ENCODE measurements at regions not wholly inside any gene's neighbourhood (a gene's known extent, or its start where the extent isn't known, plus 50 kb on each side); places are given as distances from the start of the nearest gene placed in this dataset.

DNA sequence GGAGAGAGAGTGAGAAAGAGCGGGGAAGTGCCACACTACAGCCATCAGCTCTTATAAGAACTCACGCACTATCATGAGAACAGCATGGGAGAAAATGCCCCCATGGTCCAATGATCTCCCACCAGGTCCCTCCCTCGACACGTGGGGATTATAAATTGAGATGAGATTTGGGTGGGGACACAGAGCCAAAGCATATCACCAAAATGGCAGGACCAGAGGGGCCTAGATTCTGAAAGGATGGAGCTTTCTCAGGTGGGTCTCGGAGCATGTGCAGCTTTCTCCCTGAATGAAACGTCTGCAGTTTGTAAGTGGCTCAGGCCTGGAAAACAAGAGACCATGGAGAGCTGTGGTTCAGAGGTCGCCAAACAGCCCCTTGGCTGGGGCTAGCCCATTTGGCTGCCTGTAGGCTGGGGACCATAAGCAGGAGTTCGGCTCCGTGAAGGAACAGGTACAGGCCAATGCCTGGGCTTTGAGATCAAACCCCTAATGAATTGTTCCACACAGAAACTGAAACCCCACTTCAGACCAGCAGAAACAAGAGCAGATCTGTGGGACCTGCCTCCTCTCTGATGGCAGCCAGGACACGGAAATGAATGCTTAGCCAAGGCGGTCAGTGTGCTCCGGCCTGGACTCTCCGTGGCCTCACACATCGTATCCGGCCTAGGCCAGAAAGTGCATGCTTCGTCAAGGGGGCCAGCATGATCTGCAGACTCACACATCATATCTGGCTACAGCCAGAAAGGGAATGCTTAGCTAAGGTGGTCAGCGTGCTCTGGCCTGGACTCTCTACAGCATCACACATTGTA, 111.2 kb upstream of the TMEM18 start:
- DNase-seq (ENCODE audit: low spot score) = no peak

DNA sequence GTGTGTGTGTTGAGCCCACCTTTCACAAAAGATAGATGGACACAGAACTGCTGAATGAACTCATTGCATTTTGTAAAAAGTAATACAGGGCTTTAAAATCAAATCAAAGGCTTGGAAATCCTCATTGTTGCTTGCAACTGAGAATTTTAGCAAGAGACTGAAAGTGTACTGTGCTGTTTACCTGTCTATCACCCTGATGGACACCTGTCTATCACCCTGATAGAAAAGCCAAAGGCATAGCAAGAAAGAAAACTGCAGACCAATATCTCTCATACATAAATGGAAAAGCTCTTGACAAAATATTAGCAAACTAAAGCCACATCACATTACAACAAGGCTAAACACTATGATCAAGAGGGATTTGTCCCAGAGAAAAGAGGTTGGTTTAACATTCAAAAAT, 107.5 kb upstream of the TMEM18 start:
- no peak for DNase-seq (ENCODE audit: low spot score)

DNA sequence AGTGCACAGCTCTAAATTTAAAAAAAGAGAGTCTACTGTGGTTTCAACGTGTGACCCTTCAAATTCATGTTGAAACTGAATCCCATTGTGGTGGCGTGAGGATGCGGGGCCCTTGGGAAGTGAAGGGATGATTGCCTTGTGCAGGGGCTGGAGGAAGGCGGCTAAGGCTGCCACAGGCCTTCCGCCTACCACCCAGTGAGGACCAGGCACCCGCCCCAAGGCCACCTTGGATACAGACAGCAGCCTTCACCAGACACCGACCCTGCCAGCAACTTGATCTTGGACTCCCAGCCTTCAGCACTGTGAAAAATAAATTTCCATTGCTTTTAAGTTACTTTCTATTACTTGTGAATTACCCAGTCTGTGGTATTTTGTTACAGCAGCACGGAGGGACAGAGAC, 103.4 kb upstream of the TMEM18 start:
- DNase-seq (ENCODE audit: low spot score) = no peak

DNA sequence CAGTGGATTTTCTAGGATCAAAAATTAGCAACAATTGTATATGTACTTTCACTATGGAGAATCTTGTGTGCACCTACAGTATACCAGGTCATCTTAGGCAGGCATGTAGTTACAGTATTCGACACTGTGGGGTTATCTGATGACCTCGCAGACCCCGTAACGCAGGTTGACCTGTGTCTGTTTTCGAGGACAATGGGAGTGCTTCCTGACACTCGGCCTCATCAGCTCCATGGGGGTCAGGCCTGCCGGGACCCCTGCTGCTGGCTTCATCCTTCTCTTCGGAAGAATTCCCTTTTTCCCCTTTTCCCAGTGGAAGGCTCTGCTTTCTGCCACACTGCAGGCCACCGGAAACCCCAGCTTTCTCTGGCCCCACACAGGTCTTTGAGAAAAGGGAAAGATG, 102.8 kb upstream of the TMEM18 start:
- DNase-seq (ENCODE audit: low spot score) = no peak

DNA sequence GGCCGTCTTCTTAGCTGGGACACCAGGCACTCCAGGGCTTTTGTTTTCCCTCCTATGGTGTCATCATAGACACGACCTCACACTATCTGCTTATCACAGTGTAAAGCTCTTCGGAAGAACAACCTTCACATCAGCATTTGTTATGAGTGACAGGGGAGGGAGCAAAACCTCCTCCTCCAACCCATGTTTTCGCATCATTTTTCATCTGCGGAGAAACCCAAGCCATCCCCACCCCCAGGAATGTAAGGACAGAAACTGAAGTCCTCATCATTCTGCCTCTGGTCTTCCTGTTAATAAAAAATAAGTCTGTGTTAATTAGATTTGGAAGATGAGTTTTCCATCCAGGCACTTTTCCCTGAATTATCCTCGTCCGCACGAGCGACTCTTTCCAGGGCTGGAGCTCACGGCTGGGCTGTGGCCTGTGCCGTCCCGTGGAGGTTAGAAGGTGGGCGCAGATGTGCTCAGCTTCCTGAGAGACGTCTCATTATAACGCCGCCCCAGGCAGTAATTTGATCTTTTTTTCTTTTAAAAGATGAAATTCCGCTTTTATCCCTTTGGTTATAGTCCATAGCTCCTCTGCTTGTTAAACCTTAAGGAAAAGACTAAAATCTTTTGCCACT, 101.6 kb upstream of the TMEM18 start:
- DNase-seq (ENCODE audit: low spot score) = no peak

DNA sequence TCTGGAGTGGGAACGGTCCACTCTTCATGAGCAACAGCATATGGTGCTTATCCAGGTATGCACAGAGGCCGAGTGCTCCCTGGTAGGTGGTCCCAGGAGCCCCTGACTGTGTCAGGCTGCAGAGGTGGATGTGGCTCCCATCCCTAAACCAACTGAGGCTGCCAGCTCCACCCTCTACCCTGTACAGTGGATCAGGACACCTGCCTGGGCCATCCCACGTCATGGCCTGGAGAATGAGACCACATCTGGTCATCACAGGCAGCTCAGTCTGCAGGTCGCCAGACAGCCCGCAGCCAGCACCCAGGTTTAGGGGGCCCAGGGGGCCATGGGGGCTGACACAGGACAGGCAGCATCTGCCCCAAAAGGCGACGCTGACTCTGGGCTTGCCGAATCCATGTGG, 100.3 kb upstream of the TMEM18 start:
- no peak for DNase-seq (ENCODE audit: low spot score)

DNA sequence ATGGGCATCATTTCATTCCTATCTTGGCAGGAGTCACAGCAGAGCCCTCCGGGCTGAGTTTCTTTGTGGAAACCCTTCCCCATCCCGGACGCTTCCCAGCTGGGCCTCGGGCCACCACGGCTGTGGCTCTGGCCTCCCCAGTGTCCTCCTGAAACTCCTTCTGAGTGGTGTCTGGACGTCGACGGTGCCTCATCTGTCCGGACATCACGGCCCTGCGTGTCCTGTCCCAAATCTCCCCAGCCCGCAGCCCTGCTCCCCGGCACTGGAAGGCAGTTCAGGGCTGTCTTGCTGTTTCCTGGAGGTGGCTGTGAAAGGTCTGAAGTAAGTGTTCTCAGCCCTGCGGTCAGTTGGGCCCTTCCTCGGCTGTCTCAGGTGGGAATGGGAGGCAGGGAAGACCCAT, 99.8 kb upstream of the TMEM18 start:
- DNase-seq (ENCODE audit: low spot score) = no peak

DNA sequence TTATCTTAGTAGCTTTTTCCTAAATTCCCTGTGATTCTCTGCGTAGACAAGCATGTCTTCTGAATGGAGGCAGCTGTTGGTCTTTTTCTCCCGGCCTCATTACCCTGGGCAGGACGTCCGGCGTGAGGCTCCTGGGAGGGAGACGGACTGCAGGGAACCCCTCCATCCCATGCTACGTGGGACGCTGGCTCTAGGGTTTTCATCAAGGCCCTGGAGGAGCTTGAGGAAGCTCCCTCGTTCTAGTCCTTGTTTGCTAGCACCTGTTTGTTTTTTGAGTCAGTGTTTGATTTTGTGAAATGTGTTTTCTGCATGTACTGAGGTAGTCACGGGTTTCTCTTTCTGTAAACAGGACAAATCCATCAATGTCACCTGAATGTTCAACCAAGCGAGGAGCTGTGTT, 99.3 kb upstream of the TMEM18 start:
- DNase-seq (ENCODE audit: low spot score) = no peak

DNA sequence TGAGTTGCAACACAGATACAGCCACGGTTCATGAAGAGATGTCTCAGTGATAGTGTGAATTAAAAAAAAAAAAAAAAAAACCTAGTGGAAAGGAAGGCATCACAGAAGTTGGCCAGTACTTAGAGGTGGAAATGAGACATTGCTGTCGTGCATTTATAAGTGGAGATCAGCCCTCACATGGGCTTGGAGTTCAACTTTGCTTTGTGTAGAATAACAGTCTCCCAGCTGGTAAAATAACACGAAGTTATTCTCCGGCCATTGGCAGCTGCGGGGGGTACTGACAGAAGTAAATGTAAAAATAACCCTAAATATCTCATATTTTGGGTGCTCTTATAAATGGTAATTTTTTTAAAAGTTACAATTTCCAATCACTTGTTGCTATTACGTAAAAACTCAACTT, 98.8 kb upstream of the TMEM18 start:
- DNase-seq (ENCODE audit: low spot score) = no peak

DNA sequence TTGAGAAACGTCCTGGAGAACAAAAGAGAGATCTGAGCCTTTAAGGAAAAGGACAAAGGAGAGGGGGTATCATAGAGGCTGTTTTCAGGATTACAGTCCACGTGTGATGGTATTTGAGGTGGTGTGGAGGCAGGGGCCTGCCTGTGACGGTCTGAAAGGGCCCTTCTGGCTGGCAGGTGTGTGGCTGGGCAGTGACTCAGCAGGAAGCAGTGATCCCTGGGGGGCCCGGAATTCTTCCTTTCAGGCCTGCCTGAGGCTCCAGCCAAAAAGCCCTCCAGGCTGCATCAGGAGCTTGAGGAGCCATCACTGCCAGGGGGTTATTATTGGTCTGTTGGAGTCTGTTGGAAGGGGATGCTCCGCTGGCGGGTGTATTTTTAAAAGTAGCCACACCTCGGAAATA, 97.2 kb upstream of the TMEM18 start:
- DNase-seq (ENCODE audit: low spot score) = peak; percentile 51

DNA sequence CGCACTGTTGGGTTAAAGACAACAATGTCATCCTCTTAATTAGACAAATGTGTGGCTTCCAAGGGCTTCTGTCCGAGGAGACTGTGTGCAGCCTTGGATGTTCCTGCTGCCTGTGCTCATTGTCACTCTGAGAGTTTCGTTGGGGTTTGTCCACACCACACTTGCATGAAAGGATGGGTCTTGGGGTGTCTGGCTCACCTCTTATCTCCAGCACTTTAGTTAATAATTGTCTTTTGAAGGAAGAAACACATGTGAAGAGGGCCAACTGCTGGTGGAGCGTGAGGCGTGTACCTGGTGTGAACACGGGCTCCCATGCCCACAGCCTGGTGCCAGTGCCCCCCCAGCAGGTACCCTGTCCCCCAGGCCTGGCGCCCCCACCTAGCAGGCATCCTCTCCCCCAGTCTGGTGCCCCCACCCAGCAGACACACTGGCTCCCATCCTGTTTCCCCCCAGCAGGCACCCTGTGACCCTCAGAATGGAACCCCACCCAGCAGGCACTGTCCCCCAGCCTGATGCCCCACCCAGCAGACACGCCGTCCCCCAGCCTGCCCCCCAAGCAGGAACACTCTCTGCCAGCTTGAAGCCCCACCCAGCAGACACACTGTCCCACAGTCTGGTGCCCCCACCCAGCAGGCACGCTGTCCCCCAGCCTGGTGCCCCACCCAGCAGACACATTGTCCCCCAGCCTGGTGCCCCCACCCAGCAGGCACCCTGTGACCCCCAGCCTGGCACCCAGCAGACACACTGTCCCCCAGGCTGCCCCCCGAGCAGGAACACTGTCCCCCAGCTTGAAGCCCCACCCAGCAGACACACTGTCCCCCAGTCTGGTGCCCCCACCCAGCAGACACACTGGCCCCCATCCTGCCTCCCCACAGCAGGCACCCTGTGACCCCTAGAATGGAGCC, 96.3 kb upstream of the TMEM18 start:
- no peak for DNase-seq (ENCODE audit: low spot score)

DNA sequence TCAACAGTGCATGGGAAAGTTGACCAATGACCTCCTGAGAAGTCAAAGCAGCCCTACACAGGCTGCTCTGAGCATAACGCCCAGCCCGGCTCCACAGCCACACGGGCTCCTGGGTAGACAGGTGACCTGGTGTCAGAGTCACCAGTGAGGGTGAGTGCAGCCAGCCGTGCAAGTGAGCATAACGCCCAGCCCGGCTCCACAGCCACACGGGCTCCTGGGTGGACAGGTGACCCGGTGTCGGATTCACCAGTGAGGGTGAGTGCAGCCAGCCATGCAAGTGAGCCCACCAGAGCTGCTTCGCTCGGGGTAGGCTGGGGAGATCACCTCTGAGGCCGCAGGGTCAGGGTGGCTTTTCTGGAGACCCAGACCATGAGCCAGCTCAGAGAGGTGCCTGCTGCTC, 94.3 kb upstream of the TMEM18 start:
- no peak for DNase-seq (ENCODE audit: low spot score)

DNA sequence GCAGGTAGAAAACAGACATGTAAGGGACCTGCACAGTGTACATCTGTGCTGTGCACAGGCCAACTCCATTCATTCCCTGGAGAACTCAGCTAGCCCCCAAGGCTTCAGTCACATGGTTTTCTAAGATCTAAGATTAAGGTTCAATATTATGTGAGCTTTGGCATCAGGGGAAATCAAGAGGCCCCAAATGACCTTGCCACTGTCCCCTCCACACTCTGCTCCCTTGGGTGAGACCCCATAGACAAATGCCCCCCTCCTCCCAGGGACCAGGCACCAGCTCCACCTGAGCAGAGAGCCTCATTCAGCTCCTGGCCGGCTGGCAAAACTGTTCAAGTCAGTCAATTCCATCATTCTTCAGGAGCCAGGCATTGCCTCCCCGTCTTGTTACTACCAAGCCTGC, 93.6 kb upstream of the TMEM18 start:
- no peak for DNase-seq (ENCODE audit: low spot score)

DNA sequence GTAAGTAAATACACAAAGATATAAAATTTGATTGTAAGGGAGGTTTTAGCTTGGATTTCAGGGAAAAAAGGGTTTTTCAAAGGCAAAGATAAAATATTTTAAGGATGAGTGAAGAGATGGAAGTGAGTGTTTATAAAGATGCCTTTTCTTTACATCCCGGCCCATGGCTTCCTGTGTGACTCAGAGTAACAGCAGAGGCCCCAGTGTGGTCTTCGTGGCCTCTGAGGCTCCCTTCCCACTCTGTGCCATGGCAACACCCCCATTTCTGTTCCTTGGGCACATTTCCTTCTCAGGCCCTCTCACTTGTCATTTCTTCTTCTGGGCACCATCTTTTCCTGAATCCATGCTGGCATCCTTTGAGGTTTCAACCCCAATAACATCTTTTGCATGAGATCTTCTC, 92.6 kb upstream of the TMEM18 start:
- DNase-seq (ENCODE audit: low spot score) = no peak

DNA sequence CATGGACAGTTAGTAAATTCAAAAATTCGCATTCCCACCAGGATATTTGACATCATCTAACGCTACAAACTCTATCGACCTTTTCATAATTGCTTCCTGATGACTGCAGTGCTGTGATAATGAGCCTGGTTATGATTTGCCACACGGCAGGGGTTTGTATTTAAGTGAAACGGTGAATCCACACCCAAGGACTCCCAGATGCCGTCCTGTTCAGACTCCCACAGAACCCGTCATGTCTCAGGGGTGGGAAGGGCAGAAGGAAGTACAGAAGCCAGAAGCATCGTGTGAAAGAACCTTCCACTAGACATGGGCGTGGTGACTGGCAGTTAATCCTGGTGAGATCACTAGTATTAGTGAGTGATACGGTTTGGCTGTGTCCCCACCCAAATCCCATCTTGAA, 91.2 kb upstream of the TMEM18 start:
- no peak for DNase-seq (ENCODE audit: low spot score)

DNA sequence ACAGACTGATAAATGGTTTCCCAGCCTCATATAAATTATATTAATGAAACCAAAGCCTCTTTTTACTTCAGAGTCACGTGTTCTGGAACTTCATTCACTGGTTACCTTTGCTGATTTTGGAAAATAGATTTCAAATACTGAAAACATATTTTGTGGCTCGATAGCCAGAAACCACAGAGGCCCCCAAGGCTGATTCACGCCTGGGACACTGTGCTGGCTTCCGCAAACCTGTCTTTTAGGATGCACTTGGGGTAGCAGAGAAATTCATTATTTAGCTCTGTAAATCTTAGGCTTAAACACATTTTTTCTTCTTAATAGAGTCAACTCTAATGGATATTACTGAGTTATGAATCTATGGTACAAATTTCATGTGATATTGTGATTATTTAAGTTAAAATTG, 90.7 kb upstream of the TMEM18 start:
- DNase-seq (ENCODE audit: low spot score) = no peak

DNA sequence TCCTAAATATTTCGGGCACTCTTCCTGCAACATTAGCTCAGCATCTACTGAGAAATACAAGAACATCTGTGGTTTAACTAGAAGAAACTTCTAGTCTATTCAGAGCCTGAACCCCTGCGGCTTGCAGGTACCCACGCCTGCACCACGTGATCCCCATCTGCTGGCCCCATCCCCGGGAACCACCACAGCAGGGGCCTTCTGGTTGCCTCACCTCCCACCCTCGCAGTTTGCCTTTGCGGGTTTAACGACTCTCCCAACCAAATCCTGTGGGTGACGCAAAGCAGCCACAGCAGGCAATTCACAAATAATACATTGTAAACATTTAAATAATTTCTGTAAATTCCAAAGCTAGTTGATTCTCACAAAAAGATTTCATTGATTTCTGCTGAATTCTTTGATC, 90.2 kb upstream of the TMEM18 start:
- peak; percentile 44 for DNase-seq (ENCODE audit: low spot score)

DNA sequence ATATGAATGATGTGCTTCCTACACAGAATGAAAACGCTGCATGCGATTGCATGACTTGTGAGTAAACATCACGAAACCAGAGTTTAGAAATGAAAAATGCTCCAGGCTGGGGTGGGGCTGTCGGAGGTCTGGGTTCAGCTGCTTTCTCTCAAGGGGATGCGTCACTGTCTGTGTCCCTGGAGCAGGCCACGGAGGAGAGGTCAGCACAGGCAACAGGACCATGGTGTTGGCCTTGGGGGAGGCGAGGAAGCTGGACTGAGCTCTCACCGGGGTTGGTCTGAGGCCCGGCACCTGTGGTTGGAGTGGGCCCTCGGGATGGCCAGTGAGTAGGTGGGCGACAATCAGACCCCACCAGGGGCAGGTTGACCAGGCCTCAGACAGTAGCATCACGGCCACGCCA, 89.0 kb upstream of the TMEM18 start:
- no peak for DNase-seq (ENCODE audit: low spot score)

DNA sequence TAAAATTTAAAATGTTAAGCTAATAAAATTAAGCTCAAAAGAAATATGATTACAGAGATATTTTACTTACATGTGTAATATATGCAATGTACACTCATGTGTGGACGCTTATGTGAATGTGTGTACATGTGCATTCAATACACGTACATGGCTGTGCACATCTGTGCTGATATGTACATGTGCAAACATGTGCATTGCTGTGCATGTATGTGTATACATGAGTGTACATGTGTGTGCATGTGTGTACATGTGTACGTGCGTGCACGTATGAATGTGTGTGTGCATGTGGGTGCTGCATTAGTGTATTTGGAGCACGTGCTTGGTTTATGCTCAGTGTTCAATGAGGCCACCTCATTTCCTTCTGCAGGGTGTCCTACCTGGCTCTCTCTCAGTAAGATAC, 88.2 kb upstream of the TMEM18 start:
- DNase-seq (ENCODE audit: low spot score) = no peak

DNA sequence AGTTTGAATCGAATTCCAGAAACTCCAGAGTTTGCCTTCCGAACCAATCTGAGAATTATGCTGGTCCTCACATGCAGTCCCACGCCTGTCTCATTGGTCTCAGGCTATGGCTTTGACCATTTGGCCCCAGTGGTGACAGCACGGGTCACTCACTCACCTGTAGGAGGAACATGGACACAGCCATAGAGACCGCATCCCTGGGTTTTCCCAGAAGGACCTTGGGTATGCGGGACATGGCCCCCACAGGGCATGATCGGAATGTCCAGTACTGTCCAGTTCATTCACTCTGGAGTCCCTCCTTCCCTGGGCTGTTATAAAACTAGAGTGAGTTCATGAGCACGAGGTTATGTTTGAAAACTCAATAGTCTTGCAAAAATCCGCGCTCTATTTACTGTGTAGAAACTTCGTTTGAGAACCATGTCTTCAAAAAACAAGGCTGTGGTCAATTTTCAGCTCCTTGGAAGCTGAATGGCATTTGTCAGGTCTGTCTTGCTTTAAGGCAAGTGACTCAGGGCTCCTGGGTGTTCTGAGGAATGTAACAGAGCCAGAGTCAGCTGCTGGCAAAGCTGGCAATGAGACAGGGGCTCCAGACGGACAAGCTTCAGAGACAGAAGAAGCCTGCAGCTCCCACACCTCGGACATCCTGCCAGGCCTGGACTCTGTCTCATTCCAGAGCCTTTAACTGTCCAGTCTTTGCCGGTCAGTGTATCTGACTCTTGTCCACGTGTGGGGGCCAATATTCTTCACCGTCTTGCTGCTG, 86.7 kb upstream of the TMEM18 start:
- DNase-seq (ENCODE audit: low spot score) = no peak

DNA sequence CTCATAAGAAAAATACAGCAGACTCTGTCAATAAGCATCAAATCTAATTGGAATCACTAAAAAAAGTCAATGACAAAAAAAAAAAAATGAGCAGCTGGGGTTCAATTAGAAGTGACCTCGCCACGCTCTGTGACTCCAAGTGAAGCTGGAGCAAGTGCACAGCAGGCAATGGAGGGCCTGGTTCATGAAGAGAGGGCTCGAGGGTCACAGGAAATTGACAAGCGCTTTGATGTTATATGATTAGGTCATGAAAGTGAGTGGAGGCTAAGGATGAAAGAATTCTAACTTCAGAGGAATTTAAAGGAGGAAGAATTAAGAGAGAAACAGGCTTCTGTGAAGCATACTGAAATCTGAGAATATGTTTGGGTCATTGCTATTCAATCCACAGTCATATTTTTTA, 85.4 kb upstream of the TMEM18 start:
- no peak for DNase-seq (ENCODE audit: low spot score)

DNA sequence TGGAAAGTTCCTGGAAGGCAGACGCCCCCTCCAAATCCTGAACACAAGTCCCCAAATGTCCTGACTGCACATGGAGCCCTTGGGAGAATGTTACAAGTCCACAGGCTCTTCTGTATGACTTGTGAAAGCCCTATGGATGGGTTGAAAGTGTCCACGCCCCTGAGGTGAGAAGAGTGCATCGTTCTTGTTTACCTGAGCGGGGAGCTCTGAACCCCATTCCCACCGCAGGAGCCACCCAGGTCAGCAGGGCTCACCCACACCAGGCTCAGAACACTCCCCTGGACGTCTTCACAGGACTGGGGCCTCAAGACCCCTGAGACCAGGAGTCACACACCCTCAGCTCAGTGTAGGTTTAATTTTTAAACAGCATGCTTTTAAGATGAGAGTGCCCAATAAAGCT, 84.2 kb upstream of the TMEM18 start:
- no peak for DNase-seq (ENCODE audit: low spot score)
